Lower leg skin (tissue), 3 donors: ENCODE measurements at regions not wholly inside any gene's neighbourhood (a gene's known extent, or its start where the extent isn't known, plus 50 kb on each side); places are given as distances from the start of the nearest gene placed in this dataset.

Experiments used
- POLR2A ChIP-seq, 2 donors: fragments of 450-650 bp; IDR thresholded peaks; one replicate each; pipeline ENCODE4 v1.6.1; 2016 to 2017; ENCODE audit warnings: antibody characterized with exemption in 2 of 2, mild to moderate bottlenecking in 1 of 2, moderate library complexity in 1 of 2
- TF ChIP-seq, protein P1 (sequence below), 3 donors: fragments of 450-650 bp; IDR thresholded peaks; one replicate each; pipeline ENCODE4 v1.5.1; 2016; ENCODE audit warnings: antibody characterized with exemption in 3 of 3, mild to moderate bottlenecking in 3 of 3, moderate library complexity in 2 of 3

DNA sequence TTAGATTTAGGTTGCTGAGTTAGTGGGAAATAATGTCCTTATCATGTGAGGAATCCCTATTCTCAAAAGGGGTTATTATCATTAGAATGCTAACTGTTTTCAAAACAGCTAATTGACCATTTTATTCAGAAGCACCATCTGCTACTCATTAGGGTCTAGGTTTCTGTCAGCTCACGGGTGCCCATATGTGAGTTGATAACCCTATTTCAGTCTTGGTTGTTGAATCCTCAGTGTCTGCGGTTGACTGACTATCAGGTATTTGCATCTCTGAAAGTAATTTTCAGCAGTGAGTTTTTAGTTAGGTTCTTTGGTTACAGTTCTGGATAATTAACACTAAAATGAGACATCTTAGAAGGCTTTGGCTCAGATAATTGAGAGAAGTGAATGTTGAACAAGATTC lies 1404.0 kb downstream of the AACS start:
- TF ChIP-seq, protein P1, sequence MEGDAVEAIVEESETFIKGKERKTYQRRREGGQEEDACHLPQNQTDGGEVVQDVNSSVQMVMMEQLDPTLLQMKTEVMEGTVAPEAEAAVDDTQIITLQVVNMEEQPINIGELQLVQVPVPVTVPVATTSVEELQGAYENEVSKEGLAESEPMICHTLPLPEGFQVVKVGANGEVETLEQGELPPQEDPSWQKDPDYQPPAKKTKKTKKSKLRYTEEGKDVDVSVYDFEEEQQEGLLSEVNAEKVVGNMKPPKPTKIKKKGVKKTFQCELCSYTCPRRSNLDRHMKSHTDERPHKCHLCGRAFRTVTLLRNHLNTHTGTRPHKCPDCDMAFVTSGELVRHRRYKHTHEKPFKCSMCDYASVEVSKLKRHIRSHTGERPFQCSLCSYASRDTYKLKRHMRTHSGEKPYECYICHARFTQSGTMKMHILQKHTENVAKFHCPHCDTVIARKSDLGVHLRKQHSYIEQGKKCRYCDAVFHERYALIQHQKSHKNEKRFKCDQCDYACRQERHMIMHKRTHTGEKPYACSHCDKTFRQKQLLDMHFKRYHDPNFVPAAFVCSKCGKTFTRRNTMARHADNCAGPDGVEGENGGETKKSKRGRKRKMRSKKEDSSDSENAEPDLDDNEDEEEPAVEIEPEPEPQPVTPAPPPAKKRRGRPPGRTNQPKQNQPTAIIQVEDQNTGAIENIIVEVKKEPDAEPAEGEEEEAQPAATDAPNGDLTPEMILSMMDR (IDR thresholded peaks at IDR 0.05) = no peak
- no peak for TF ChIP-seq POLR2A (IDR thresholded peaks at IDR 0.05)
